IPS DF 4.7 (cell line): ENCODE measurements at regions not wholly inside any gene's neighbourhood (a gene's known extent, or its start where the extent isn't known, plus 50 kb on each side); places are given as distances from the start of the nearest gene placed in this dataset.

Experiments
- DNase-seq: peaks from one replicate; pipeline ENCODE4 v3.0.0-alpha.2; 2013; ENCODE audit warnings: low spot score; ENCODE audit errors: extremely low read depth

DNA sequence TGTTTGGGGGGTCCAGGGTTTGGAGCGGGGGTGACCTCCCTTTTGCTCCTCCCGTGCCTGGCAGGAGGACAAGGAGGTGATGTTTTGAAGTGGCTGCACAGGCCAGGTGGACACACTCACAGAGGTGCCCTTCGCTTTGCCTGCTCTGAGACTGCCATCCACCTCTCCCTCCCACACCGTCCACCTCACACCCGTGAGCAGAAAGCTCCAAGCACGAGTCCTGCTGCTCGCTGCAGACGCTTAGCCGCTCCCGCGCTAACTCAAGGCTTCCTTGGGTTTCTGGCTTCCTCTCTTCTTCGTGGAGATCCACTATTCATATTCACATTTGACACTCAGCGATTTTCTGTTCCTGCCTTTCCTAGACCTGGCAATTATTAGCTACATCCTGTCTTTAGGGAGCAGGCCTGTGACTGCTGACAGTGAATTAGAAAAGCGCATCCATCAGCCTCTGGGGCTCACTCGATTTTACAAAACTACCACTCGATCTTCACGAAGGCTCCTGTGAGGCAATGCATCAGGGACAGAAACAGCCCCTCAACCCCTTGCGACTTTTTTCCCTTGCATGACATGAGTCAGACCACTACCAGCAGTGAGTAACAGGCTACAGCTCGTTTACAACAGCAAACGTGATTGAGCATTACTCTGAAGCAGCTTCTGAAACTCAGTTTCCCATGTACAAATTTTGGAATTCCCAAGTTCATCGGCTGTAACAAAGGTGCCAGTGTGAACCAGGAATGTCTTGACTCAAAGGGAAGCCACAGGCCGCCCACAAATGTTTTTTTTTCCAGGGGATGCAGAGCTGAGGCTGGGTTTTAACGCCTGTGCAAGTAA lies 238.7 kb upstream of the SOX11 start:
- no peak for DNase-seq

DNA sequence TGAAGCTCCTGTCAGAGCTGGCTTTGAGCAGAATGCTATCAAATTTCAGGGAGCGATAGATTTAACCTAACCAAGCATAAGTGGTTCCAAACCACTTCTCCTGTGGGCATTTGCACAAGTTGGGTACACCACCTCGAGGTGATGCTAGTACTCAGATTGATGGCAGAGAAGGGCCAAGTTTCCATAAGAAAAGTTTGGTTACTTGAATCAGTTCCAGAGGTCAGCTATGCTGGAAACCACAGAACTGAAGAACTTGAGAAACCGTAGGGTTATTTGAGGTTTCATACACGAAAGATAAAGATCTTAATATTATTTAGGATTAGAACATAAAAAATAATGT lies 238.2 kb upstream of the SOX11 start:
- no peak for DNase-seq

DNA sequence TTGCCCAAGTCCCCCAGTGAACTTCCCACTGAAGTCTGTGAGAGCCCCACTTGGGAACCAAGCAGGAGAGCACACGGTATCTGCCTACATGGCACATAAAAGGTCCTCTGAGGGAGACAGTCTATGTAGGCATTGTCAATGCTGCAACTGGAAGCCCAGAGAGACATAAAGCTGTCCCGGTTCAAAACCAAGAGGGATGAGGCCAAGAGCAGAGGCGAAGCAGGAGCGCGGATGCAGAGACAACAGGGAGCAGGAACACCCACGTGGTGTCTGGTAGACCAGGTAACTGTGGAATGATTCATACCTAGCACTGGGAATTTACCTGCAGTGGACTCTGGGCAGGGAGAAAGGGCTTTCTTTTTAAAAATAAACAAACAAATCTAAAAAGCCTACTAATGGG lies 233.1 kb upstream of the SOX11 start:
- DNase-seq, result no peak

DNA sequence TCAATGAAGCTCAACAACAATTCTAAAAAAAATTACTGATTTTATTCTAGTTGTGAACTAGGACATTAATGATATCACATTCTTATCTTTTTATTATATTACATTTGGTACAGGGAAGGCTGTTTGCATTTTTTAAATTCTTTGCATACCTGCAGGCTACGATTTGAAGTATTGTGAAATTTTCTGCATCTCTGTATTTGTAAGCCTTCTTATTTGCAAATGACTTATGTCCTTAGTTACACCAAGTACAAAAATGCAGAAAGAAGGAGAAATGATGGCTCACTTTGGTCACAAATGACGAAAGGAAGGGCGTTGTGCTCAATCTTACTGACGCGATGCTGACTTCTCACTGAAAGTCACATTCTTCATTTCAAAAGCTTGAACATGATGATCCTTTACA lies 227.5 kb upstream of the SOX11 start:
- DNase-seq, result no peak

DNA sequence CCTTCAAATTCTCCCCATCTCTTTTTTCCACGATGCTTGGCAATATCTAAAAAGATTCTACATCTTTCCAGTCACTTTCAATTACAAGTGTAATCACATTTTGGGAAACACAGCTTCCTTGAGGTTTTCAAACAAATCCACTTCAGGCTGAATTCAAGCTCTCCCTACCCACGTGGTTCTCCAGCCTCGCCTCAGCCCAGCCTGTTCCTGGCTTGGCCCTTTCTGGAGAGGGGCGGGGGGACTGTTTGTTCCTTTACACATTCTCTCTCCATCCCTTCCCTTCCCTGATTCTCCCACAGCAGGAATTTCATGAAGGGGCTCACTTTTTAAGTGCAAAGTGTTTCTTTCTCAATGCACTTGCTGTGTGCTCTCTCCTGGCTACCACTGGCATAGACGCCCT lies 226.3 kb upstream of the SOX11 start:
- no peak for DNase-seq

DNA sequence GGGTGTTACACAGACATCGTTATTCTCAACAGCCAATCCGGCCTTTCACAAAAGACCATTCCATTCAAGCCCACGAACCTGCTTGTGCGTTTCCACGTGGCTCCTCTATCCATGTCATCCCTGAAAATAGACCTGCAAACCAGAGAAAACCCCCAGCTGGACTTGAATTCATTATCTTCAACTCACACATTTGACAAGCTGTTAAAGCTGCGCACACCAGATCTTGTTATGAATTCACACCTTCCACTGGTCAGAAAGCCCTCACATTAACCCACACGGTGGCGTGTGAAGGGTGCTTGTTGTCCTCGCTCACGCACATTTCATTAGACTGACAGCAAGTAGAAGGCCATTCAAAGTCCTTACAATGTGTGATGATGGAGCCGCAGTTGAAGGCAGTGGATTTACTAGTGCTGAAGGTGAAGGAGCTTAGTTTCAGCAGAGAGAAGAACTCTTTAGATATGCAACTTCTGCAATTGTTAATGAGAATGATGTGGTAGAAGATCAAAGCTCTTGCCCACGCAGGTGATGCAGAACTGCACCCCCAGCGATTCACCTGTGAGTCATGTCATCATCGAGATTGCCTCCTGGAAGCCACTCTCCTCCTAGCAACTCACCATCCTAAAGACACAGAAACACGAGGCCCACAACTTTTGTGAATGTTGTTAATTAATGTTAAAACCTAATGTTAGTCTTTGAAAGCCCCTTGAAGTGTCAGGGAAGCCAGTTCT lies 224.8 kb upstream of the SOX11 start:
- DNase-seq, result no peak

GRCh38 chr2:5472673-5473072 lies 219.5 kb upstream of the SOX11 start:
- no peak for DNase-seq

DNA sequence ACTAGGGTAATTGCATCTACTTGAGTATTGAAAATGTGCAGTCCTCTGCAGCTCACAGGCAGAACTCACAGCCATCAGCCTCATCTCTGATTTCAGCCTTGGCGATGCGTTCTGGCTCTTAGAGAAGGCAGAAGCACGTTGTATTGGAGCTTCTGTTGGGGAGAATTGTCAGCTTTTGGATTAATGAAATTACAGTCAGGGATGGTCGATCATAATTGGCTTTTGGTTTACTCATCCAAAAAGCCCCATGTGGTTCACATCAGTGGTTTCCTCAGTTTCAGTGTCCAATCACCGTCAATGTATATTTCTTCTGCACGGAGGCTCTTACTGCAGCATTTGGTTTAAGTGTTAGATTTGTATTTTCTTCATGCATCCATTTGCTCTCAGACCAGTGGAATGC lies 218.5 kb upstream of the SOX11 start:
- no peak for DNase-seq

- no peak for DNase-seq
Measured at GRCh38 chr2:5474716-5475115, 217.5 kb upstream of the SOX11 start.

GRCh38 chr2:5479265-5479928 lies 212.8 kb upstream of the SOX11 start:
- DNase-seq, result no peak

DNA sequence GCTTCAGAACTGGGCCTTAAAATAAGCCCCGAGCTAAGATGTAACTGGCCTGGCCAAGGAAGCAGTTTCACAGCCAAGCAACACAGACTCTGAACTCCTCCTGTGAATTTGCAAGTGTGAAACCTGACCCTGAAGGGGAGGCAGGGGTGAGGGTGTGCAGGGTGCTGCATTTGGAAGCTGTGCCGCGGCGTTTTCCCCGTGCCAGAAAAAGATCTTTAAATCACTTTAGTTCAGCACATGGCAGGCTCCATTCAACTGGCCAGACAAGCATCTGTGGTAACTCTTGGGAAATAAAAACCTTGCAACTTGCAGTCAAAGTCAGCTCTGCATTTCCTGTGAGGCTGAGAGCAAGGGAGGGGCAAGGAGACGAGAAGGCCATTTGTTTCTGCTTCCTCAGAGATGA lies 209.3 kb upstream of the SOX11 start:
- no peak for DNase-seq

DNA sequence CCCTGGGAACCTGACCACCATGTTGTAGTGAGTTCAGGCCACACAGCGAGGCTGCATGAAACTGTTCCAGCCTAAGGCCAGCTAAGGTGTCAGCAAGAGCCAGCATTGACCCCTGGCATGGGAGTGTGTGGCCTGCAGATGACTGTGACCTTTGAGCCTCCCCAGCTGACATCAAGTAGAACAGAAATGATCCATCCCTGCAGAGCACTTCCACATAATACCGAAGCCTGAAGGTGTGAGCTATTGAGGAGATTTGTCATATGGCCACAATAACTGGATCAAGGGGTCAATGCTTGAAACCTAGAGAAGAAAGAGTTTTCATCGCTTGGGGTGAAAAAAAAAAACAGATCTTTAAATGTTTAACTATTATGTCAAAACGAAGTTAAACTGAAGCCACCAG lies 207.3 kb upstream of the SOX11 start:
- DNase-seq, result no peak

DNA sequence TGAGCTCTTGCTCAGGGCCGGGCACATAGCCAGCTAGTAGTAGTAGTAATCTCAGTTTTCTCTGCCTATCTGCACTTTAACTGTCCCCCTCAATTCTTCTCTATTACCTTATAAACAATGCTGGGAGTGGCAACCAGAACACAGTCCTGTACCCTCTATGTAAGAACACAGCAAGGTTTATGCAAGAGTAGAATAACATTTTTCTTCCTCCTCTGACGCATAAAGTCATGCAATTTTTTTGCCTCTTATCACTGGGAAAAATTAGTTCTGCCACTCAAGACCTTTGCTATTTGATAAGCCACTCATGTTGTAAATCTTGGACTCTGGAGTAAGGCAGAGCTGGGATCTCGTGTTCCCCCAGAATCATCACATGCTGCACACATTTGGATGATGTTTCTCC lies 200.7 kb upstream of the SOX11 start:
- no peak for DNase-seq

DNA sequence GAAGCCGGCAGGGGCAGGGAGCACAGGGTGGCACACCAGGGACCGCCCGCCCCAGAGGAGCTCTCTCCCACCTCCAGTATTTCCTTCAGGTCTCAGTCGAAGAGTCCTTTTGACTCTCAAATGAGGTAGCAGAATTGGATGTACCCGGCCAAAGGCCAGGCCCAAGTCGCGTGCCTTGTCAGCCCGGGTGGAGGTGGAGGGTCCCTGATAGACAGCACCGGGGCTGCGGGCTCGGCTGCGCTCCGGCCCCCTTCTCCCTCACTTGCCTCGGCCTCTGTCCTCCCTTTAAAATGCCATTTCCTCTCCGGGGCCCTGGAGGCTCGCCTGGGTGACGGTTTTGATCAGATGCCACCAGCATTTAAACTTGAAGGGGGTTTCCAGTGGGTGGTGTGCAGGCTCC lies 198.9 kb upstream of the SOX11 start:
- no peak for DNase-seq

- DNase-seq, result no peak
Measured at GRCh38 chr2:5494212-5494611, 198.0 kb upstream of the SOX11 start.

DNA sequence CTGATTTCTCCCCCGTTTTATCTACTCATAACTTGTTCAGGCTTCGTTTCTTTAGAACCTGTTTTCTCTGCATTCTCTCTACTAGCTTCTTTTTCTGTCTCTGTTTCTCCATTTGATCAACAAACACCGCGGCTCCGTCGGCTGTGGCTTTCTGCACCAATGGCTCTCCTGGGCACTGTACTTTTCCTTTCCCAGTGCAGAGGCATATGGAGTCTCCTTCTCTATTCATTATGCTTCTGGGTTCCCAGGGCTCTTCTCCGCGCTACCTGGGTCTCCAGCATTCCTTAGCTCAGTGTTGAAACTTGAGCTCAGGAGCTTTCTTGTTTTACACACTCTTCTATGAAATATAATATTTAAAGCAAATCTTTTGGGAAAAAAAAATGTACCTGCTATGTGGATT lies 196.6 kb upstream of the SOX11 start:
- DNase-seq, result no peak

- no peak for DNase-seq
Measured at GRCh38 chr2:5497874-5498273, 194.3 kb upstream of the SOX11 start.

GRCh38 chr2:5501807-5502206 lies 190.4 kb upstream of the SOX11 start:
- DNase-seq, result no peak

GRCh38 chr2:5502385-5502784 lies 189.8 kb upstream of the SOX11 start:
- DNase-seq, result no peak

- DNase-seq, result no peak
Measured at GRCh38 chr2:5504756-5505155, 187.4 kb upstream of the SOX11 start.

GRCh38 chr2:5507367-5507766 lies 184.8 kb upstream of the SOX11 start:
- DNase-seq, result no peak

DNA sequence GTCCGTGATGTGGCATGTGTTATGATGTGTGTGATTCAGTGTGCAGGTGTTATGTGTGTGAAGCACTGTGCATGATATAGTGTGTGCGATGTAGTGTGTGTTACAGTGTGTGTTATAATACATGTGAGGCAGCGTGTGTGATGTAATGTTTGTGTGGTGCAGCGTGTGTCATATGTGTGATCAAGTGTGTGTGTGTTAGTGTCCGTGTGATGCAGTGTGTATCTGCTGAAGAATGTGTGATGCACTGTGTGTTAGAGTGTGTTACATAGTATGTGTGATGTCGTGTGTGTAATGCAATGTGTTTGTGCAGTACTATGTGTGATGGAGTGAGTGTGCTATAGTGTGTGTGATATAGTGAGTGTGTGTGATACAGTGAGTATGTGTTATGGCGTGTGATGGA lies 182.8 kb upstream of the SOX11 start:
- DNase-seq, result no peak

DNA sequence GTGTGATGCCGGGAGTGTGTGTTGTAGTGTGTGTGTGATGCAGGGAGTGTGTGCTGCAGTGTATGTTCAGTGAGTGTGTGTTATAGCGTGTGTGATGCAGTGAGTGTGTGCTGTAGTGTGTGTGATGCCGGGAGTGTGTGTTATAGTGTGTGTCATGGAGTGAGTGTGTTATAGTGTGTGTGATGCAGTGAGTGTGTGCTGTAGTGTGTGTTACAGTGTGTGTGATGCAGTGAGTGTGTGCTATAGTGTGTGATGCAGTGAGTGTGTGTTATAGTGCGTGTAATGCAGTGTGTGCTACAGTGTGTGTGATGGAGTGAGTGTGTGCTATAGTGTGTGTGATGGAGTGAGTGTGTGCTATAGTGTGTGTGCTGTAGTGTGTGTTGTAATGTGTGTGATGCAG lies 182.1 kb upstream of the SOX11 start:
- DNase-seq, result no peak
